8988T (cell line): ENCODE measurements at regions not wholly inside any gene's neighbourhood (a gene's known extent, or its start where the extent isn't known, plus 50 kb on each side); places are given as distances from the start of the nearest gene placed in this dataset.

Experiments used
- DNase-seq: peaks from one replicate; pipeline ENCODE4 v3.0.0; 2011

GRCh38 chr2:241924069-241924908, 54.8 kb downstream of the RTP5 start:
- DNase-seq = no peak

- no peak for DNase-seq
Measured at GRCh38 chr2:241924909-241925250, 55.4 kb downstream of the RTP5 start.

GRCh38 chr2:241925277-241925676, 55.7 kb downstream of the RTP5 start:
- no peak for DNase-seq

DNA sequence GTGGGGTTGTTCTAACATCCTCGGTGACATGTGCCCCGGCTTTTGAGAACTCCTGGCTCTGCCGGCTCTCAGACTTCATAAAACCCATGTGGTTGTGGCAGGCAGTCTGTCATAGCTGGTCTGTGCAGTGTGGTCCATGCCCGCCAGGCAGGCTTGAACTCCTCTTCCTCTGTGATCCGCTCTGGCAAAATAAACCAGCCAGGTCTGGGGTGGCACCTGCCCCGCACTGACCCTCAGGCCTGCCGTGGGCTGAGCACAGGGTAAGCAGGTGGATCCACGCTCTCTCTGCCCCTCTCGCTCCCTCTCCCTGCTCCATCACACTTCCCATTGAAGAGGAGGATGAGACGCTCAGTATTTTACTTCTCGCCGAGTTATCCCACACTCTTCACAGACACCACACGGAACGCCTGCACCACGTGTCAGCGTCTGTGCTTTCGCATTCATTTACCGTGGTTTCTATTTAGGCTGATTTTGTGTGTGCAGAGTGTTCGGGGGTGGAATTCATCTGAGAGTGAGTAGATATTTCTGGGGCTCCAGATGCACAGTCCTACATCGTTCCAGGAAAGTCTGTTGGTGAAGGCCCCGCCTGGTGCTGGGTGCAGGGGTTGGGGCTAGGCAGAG, 56.4 kb downstream of the RTP5 start:
- DNase-seq = no peak

DNA sequence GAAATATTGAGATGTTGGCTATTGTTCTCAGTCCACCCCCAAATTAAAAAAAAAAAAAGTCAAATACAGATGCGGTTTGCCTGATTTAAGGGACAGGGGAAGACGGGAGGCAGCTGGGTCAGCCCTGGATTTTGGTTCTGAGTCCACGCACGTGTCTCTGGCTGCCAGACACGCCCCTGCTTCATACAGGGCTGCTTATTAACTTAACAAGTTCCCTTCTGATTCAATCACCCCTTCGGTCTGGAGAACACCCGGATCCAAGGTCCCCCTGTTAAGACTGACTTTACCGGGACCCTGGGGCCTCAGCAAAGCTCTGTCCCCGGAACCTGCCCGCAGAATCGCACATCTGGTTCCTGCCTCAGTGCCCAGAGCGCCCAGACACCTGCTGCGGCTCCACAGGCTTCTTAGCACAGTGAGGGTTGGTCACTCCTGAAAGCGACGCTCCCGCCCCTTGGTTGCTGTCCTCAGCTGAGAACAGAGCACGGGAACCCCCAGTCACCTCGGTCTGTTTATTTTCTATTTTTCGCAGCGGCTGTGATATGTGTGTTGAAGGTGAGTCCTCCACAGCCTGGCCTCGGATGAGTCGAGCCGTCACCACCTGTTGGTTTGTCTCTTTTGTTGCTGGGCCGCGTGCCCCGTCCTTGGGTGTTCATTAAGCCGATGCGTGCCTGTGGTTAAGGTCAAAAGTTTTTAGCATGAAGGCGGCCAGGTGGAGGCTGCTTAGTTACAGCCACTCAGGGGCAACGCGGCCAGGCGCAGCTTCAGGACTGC, 57.2 kb downstream of the RTP5 start:
- no peak for DNase-seq

GRCh38 chr2:241929551-241930490, 60.3 kb downstream of the RTP5 start:
- no peak for DNase-seq

GRCh38 chr2:241931084-241931975, 61.8 kb downstream of the RTP5 start:
- DNase-seq = no peak

GRCh38 chr2:241931976-241932898, 62.7 kb downstream of the RTP5 start:
- DNase-seq = no peak

DNA sequence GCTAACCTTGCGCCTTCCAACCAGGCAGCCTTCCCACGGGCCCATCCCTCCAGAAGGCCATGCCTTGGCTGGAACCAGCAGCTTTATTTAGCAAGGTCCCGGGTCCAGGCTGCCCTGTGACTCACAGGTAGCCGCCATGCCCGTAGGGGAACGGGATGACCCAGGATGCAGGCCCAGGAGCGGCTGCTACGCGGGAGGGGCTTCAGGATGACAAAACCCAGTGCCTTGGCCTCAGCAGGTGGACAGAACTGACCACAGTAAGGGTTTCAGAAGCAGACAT, 63.3 kb downstream of the RTP5 start:
- no peak for DNase-seq

DNA sequence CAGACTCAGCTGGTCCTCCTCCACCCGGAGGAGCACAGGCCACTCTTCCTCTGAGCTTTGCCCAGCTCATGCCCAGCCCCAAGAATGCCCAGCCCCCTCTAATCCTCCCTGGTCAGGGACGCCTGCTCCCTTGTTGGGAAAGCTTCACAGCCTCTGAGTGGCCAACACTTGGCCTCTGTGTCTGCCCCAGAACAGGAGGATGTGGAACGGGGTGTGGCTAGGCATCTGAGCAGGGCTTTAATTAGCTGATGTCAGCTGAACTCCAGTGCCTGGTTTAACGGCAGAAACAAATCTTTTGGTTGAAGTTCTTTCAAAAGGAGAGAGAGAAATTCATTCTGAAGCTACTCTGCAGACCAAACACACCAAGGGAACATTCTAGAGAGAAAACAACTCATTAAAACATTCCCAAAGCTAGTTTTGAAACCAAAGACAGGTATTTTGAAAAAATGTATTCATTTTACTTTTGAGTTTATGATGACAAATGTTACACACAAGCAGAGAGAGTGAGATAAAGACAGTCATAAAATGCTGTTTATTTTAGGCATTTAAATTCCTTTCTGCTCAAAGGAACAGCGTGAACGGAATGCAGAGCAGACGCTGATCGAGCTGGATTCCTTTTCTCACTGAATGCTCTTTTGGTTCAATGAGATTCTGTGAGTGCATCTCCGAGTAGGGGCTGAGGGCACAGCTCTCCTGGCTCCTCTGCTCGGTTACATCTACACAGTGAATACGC, 63.8 kb downstream of the RTP5 start:
- DNase-seq = no peak

DNA sequence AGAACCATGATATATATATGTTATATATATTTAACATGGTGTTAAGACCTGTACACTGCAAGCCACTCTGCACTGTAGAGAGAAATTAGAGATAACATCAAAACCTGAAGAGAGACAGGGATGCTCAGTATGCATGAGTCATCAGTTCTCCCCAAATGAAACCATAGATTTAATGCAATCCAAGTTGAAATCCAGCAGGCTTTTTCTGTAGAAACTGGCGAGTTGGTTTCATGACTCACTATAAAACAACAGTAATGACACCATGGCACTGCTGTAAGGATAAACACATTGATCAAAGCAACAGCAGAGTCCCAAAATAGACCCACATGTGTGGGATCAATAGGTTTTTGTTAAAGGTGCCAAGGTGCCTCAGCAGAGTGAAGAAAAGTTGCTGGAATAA, 65.8 kb downstream of the RTP5 start:
- no peak for DNase-seq

DNA sequence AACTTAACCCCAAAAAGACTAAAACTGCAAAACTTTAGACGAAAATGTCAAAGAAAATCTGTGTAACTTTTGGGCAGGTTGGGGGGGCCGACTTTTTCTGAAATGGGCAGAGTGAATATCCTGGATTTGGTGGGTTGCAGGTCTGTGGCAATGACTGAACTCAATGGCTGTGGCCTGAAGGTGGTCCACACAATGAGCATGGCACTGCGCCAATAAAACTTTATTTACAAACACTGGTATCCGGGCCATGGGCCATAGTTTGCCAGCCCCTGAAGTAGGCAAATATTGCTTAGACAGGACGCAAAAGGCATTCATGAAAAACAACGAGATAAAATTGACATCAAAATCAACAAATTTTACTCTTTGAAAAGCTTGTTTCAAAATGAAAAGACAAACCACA, 66.2 kb downstream of the RTP5 start:
- peak; percentile 2 for DNase-seq

- DNase-seq = peak; percentile 8
Measured at GRCh38 chr2:241936457-241937133, 67.1 kb downstream of the RTP5 start.

- DNase-seq = peak; percentile 12
Measured at GRCh38 chr2:241937297-241937696, 67.8 kb downstream of the RTP5 start.

- no peak for DNase-seq
Measured at GRCh38 chr2:241939541-241939940, 70.0 kb downstream of the RTP5 start.

- peak; percentile 49 for DNase-seq
Measured at GRCh38 chr2:241940329-241940728, 70.8 kb downstream of the RTP5 start.

- peak; percentile 6 for DNase-seq
Measured at GRCh38 chr2:241941691-241942301, 72.3 kb downstream of the RTP5 start.

- DNase-seq = no peak
Measured at GRCh38 chr2:241942416-241943208, 73.1 kb downstream of the RTP5 start.
